RCC 7860 (cell line): ENCODE measurements at regions not wholly inside any gene's neighbourhood (a gene's known extent, or its start where the extent isn't known, plus 50 kb on each side); places are given as distances from the start of the nearest gene placed in this dataset.
A peak's percentile ranks its signal among the peaks of the same experiment; 100 is the strongest.

Experiments
- DNase-seq: peaks from one replicate; pipeline ENCODE4 v3.0.0-alpha.2; 2015; ENCODE audit warnings: low spot score
- FAIRE-seq: peaks from 2 replicates; lab custom pipeline; 2012; peaks lifted over from hg19 to GRCh38; lab: Jason Lieb, UNC

DNA sequence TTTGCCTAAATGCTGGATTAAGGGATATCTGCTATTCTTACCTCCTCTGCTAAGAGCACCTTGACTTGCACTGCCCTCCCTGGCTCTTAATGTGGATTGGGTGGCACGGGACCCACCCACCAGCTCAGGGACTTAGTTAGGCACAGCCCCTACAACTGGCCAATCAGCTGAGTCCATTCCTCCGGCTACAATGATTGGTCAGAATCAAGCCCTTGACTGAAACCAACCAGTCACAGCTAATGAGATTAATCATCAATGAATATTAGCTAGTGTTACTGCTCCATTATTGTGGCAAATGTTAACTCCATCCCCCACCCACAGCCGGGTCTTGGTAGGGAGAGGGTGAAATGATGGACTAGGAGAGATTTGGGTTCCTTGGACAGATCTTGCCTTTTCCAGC is 328.0 kb downstream of the MN1 start:
- FAIRE-seq (peak; percentile 72), DNase-seq (peak; percentile 71)

DNA sequence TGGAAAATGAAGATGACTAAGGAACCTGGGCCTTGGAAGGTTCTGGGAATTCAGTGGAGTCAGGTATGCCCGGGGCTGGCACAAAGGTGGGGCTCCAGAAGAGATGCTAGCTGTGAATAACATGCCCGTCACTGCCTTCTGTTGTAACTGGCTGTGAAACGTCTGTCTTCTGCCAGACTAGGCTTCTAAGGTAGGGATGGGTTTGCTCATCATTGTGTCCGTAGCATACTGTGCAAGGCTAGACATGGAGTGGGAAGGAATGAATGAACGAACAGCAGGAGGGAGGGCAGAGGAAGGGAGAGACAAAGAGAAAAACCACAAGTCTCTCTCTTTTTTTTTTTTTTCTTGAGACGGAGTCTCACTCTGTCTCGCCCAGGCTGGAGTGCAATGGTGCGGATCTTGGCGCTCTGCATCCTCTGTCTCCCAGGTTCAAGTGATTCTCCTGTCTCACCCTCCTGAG is 327.4 kb downstream of the MN1 start:
- DNase-seq = peak; percentile 92

DNA sequence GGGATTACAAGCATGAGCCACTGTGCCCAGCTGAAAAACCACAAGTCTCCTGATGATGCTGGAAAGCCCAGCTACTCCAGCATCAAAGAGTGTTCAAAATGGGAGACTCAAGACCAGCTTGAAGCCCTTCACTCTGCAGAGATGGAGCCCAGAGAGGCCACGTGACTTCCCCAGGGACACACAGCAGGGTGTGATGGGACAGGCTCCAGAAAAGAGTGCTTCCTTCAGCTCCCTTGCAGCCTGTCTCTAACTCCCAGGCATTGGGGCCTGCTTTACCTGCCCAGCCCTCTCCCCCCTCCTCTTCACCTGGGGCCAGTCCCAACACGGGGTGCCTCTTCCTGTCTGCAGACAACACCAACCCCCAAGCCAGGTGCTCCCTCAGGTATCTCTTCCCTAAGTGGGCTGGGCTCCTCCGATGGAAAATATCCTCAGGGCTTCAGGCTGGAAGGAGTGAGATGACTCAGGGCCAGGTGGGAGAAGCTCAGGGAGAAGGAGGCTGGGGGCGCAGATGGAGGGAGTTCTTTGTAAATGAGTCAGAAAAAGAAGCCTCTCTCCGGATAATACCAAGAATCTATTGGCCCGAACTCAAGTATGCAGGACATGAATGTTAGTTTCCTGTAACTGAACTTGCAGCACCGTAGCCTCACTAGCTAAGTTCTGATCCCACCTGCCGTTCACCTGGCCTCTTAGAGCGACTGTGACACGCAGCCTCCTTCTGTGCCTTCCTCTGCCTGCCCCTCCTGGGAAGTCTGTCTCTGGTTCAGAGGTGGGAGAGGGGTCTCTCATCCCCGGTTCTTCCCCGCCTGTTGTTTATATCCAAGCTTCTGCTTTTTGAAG is 326.6 kb downstream of the MN1 start:
- FAIRE-seq (peak; percentile 95), DNase-seq (peak; percentile 94)

More for the DNA sequence above, 327.4 kb downstream of the MN1 start:
- peak; percentile 97 for FAIRE-seq

DNA sequence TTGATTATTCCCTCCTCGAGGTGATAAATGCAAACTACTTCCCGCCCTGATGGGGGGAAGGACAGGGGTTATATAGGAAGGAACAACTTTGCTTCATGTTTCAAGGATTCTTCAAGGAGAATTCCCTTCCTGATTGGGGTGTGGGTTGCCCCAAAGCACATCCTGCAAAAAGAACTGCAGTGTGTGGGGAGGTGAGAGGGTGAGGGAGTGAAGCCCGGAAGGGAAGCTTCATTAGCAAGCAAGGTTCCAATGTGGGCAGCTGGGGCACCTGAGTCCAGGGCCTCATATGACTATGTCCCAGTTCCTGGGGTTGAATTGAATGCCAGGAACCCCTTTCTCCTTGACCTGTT is 326.0 kb downstream of the MN1 start:
- FAIRE-seq = no peak
- no peak for DNase-seq

DNA sequence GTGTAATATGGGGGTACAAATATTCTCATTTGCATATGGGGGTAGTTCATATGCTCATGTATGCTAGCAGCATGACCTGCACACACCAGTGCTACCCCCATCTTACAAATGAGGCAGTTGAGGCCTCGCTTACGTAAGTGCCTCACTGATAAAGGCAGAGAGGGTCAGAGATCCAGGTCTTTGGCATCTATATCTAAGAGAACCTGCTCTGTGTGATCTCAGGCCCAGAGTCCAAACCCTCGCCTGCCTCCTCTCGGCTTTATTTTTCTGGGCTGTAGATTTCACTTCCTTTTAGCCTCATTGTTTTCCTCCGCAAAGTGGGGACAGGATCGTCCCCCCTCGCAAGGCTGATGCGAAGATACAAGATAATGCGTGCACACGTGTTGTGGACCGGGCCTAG is 325.2 kb downstream of the MN1 start:
- DNase-seq = no peak
- no peak for FAIRE-seq

DNA sequence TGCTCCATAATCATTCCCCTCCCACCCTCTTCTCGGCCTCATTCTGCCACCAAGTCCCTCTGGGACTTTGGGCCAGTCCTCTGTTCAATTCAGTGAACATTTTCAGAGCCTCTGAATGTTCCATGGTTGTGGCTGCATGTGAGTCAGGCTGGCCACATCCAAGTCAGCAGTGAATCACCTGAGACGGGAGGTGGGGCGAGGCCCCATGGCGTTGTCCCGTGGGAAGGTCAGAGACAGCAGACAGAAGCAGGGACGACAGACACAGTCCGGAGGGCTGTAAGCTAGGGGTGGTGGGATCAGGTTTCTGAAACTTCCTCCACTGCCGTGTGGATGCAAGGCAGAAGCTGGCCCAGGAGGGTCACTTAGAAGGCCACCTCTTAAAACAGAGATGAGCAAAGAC is 324.8 kb downstream of the MN1 start:
- peak; percentile 86 for DNase-seq
- peak; percentile 95 for FAIRE-seq

DNA sequence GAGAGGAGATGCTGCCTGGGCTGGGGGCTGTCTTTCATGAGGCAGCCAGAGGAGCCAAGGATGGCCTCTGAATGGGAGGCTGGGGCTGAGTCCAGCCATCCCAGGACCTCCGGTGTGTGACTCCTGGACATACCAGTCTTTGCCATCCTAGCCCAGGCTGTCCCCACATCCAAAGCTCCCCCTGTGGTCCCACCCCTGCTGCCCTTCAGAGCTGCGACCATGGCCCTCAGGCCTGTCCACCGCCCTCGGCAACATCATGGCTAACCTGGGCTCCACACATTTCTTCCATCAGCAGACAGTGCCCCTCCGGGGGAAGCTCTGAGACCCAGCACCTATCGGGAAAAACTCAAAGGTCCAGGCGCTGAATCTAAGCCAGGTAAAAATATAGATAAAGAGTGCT is 324.4 kb downstream of the MN1 start:
- DNase-seq = no peak

DNA sequence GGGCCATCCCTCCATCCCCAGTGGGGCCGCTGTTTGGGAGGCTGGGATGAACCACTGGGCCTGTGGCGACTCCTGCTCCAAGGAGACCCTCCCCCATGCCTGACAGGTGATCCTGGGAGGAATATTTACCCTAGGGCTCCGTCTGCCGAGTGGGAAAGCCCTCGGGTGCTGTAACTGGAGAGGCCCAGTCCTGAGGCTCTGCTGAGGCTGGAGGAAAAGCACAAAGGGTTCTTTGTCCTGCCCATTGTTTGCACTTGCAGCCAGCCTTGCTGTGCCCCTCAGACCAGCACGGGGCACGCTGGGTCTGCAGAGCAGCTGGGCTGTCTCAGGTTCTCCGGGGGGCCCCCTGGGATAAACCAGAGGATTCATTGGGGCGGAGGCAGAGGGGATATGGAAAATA is 321.1 kb downstream of the MN1 start:
- no peak for FAIRE-seq
- no peak for DNase-seq

More for the DNA sequence above, 324.4 kb downstream of the MN1 start:
- no peak for FAIRE-seq

DNA sequence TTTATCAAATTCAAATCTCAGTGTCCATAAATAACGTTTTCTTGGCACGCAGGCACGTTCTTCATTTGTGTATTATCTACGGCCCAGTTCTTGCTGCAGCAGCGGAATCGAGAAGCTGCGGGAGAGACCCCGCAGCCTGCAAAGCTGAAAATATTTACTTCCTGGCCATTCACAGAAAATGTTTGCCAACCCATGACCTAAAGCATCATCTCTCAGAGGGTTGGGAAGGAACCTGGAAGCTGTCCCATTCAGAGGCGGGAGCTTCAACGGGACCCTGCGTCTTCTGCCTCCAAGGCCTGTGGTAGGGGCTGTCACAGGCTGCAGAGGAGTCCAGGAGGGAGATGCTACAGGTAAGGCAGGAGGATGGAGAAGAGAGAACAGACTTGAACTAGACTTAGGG is 319.2 kb downstream of the MN1 start:
- no peak for FAIRE-seq

DNA sequence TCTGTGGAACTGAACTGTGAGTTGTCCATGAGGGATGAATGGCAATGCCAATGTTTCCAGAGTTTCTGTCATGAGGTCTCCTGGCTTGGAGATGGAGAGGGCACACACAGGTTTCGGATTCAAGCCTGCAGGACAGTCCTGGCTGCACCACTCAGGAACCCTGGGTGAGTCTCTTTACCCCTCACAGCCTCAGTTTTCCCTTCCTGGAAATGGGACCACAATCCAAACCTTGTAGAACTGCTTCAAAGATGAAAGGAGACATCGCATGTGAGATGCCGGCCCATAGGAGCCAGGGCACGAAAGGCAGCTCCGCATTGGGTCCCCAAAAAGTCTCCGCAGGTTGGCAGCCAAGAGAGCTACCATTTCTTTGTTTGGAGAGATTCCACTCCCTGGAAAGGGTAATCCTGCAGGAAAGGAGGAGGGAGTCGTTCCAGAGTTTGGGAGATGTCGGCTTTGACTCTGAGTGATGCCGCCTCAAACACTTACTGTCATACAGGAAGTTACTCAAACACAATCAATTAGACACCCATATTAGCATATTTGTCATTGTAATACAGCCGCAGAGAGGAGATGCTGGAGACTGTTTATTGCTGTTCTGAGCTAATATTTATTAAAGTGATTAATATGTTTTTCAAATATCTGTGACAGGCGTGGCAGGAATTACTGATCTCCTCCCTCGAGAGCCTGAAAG is 318.3 kb downstream of the MN1 start:
- FAIRE-seq = no peak
- DNase-seq = no peak

More for the DNA sequence above, 319.2 kb downstream of the MN1 start:
- DNase-seq = no peak

DNA sequence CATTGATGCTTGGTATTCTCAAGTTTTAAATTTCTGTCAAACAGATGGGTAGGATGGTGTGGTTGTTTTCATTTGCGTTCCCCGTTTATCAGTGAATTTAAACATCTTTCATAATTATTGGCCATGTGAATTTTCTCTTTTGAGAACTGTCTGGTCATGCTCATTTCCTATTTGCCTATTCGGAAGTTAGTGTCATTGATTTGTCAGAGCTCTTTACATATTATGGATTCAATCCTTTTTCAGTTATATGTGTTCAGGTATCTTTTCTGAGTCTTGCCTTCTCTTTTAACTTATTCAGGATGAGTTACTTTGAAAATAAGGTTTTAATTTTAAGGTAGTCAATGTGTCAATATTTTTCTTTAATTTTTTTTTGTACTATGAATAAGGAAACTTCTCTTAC is 315.7 kb downstream of the MN1 start:
- FAIRE-seq (no peak), DNase-seq (no peak)

DNA sequence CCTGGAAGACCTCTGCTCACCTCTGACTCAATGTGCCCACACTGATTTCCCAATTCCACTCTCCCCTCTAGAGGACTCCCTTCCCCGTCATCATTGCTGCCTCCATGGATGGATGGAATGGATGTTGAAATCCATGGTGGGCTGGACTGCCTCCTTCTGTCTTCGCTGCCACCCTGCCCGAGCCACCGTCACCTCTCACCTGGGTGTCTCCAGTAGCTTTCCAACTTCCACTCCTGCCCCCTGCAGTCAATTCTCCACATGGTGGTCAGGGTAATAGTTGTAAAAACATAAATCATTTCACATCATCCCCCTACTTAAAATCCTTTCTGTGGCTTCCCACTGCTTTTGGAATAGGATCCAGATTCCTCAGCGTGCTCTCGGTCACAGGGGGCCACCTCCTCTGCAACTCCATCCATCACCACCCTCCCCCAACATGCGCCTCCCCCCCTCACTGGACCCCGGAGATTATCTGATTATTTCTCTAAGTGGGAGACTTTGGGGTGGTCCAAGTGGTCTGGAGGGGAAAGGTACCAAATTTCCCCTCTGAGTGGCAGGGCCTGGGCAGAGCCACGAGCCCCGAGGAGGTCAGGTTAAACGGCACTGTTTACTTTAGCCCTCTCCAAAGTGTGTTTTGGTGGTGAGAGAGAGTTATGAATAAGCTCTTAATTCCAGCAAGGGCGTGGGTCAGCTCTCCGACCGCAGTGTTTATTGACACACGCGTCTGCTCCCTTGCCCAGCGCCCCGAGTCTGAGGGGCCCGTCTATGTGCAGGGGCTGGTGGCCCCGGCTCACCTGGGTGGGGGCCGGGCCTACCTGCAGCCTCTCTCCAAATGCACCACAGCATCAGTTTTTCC is 313.7 kb downstream of the MN1 start:
- no peak for FAIRE-seq
- DNase-seq = no peak

DNA sequence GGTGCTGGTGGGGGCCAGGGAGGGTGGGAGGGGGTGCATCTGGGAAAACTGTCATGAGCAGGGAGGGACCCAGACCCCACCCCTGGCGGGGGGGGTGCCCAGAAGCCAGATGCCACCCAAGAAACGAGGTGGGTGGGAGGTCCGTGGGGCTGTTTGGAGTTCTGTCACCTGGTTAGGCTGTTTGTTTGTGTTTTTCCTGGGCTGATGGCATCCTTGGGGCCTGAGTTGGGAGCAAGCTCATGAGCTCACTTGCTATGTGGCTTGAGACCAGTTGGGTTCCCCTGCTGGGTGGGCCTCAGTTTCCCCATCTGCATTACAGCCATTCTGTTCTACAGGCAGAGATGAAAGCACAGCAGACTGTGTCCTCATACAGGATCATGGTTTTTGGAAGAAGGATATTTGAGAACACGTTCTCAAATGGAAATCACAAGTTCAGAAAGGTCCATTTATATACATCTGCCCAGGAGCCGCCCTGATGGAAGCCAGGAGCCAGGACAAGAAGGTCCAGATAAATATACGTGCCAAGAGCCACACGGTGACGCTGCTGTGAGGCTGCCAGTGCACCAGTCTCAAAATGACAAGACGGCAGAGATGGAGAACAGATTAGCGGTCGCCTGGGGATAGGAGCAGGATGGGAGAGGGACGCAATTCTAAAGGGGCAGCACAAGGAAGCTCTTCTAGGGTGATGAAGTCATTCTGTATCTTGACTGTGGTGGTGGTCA is 312.9 kb downstream of the MN1 start:
- FAIRE-seq (no peak), DNase-seq (no peak)

DNA sequence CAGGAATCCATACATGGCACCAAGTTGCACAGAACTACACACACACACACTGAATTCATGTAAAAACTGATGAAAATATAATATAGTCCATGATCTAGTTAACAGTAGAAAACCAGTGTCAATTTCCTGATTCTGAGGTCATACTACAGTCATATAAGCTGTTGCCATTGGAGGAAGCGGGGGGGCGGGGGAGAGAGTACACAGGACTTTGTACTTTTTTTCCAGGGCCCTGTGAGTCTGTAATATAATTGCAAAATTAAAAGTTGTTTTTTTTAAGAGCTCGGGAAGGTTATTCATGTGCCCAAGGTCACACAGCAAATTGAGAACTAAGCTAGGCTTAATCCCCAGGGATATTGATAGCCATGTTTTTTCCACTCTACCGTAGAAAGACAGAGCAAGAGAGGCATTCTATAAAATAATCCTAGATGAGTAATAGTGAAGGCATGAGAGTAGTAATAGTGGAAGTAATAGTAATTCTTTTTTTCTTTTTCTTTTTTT is 312.3 kb downstream of the MN1 start:
- DNase-seq = peak; percentile 10
- FAIRE-seq = no peak

DNA sequence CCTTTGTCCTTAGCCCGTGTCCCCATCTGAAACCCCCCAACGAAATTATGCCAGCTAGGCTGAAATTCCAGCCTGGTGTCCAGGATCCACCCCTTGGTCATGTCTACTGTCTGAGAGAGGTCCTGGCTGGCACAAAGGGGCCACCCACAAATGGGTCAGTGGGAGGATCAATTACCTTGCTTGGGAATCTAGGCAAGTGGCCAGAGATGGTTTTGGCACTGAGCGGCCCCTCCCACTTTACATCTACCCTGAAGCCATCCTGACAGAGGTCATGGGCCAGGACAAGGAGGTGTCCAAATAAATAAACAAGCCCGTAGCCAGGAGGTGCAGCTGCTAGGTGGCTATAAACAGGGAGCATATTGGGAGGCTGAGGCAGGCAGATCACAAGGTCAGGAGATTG is 311.5 kb downstream of the MN1 start:
- FAIRE-seq = no peak
- DNase-seq = no peak

DNA sequence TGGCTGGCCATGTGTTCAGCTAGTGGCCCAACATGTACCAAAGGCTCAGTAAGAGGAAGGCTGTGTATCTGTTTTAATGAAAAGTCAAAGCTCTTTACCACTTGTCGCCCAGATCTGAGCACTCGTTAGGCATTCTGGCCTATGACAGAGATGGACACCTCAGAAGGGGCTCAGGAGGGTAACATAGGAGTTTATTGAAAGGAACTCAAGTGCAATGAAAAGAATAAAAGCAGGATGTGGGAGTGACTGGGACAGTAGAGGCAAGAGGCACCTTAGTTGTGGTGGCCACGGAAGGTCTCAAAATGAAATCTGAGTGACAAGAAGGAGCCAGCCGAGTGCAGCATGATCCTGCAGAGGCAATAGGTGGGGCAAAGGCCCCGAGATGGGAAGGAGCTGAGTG is 309.7 kb downstream of the MN1 start:
- FAIRE-seq = no peak
- DNase-seq = no peak

DNA sequence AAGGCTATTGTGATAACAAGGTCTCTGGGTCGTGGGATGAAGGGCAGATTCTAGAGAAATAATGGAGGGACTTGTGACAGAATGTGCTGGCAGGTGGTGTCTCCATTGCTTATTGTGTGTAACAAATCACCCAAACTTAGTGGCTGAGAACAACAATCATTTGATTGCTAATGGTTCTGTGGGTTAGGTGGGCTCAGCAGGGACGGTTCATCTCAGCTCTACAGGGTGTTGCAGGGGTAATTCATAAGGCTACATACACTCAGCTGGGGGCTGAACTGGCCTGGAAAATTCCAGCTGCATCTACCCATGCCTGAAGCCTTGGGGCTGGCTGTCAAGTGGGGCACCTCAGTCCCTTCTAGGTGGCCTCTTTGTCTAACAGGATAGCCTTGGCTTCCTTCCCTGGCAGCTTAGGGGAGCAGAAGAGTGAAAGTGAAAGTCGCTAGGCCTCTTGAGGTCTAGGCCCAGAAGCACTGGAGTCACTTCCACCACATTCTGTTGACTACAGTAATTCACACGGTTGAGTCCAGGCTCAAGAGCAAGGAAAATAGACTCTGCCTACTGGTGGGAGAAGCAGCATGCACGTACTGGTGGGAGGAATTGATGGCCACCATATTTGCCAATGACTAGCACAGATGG is 308.9 kb downstream of the MN1 start:
- DNase-seq = no peak
- FAIRE-seq = no peak

DNA sequence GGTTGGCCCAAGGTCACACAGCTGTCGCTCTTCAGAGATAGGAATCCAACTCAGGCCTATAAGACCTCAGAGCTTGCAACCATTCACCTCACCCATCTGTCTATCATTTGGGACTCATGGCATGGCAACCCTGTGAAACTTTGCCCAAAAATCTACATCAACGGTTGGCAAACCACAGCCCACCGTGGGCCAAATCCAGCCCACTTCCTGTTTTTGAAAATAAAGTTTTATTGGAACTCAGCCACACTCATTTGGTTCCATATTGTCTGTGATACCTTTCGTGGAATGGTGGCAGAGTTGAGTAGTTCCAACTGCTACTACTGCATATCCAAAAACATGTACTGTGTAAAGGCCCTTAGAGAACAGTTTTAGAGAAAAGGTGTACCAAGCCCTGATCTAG is 307.8 kb downstream of the MN1 start:
- no peak for FAIRE-seq
- no peak for DNase-seq

DNA sequence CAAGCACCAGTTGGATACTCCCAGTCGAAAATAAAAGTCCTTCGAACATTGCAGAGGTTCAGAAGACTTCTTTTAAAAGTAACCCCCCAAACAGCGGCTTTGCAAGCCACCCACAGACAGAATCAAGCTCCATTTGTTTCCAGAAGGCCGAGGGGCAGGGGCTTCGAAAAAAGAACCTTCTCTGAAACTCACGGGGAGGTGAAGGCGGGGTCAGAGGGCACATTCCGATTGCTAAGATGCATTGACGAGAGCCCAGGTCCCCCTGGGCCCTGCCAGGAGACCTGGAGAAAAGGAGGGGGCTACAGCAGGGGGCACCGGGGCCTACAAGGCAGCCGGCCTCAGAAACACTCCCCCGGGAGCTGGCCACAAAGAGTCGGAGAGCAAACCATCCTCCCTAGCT is 306.8 kb downstream of the MN1 start:
- DNase-seq (no peak), FAIRE-seq (no peak)

DNA sequence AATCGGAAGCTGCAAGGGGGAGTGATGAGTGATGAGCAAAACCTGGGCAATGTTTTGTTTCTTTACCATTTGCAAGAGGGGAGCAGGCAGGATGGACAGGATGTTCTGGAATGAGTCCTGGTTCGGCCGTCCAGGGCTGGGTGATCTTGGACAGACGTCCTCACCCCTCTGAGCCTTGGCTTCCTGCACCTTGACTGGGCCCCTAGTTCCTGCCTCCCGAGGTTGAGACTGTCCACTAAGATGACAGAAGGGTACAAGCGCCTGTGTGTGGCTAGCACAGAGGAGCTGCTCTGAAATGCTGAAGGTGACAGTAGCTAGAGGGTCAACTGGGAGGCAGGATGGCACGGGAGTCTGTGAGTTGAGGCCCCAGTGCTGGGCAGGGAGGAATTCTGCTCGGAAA is 306.2 kb downstream of the MN1 start:
- FAIRE-seq = no peak
- DNase-seq = no peak
